Thyroid gland (tissue), 4 donors: ENCODE measurements at regions not wholly inside any gene's neighbourhood (a gene's known extent, or its start where the extent isn't known, plus 50 kb on each side); places are given as distances from the start of the nearest gene placed in this dataset.

Experiments
- DNase-seq, 2 donors: peaks; one replicate each; pipeline ENCODE4 v3.0.0-alpha.2; 2019
- H3K27ac ChIP-seq, 3 donors: fragments of 200-600 bp; sonication (generic); 1 replicate in 2 of 3; 2 replicates in 1 of 3; pipeline ENCODE4 v1.5.1; 2016 to 2019; ENCODE audit warnings: mild to moderate bottlenecking in 1 of 3, moderate library complexity in 1 of 3
- H3K27me3 ChIP-seq: fragments of 200-600 bp; sonication (generic); one replicate; pipeline ENCODE4 v1.5.1; 2019
- H3K36me3 ChIP-seq, 2 donors: fragments of 200-600 bp; sonication (generic); one replicate each; pipeline ENCODE4 v1.5.1; 2016 to 2019
- H3K4me1 ChIP-seq, 2 donors: fragments of 200-600 bp; sonication (generic); one replicate each; pipeline ENCODE4 v1.5.1; 2017 to 2019
- H3K4me3 ChIP-seq, 3 donors: fragments of 200-600 bp; sonication (generic); replicated peaks in 1 of 3; 1 replicate in 2 of 3; 2 replicates in 1 of 3; pipeline ENCODE4 v1.5.1; 2016; ENCODE audit warnings: mild to moderate bottlenecking in 1 of 3
- H3K9me3 ChIP-seq: fragments of 200-600 bp; sonication (generic); one replicate; pipeline ENCODE4 v1.5.1; 2017
- CTCF ChIP-seq, 6 experiments: fragments of 200-600 bp in 3 of 6; fragments of 450-650 bp in 3 of 6; sonication (generic) in 3 of 6; IDR thresholded peaks; one replicate each; pipeline ENCODE4 v1.5.1; 2016 to 2019; ENCODE audit warnings: antibody characterized with exemption in 6 of 6, mild to moderate bottlenecking in 2 of 6, inconsistent platforms in 1 of 6, moderate library complexity in 1 of 6
- POLR2A ChIP-seq, 2 donors: fragments of 450-650 bp; IDR thresholded peaks; one replicate each; pipeline ENCODE4 v1.6.1; 2017; ENCODE audit warnings: antibody characterized with exemption in 2 of 2, mild to moderate bottlenecking in 2 of 2, moderate library complexity in 1 of 2
- WGBS, 2 donors: methylation state at CpG; one replicate each; pipeline ENCODE4 v1.1.5; 2017; 5-methylcytosine and 5-hydroxymethylcytosine counted together
- intact Hi-C: fragments of 100-400 bp; cut with DNase I; formaldehyde crosslinking; loops from one replicate; pipeline ENCODE4 v1.15.1; 2023

- Histone ChIP-seq H3K9me3 (no peaks in the 10 kb centered on the region), H3K4me3 (no peak overlapping the region), H3K4me1 (no peaks in the 10 kb centered on the region), H3K27me3 (no peaks in the 10 kb centered on the region), H3K36me3 (no peaks in the 10 kb centered on the region), H3K27ac (no peak overlapping the region)
- intact Hi-C loops = no loop called here
- TF ChIP-seq POLR2A (IDR thresholded peaks at IDR 0.05) = no peak
- no peak for TF ChIP-seq CTCF (IDR thresholded peaks at IDR 0.05)
- no peak for DNase-seq
- WGBS, 2 donors = 89 to 90% methylated on average over 2 of the region's 2 CpGs
Measured at GRCh38 chr2:144067506-144067905, 452.4 kb downstream of the ZEB2 start.

- no peak overlapping the region for H3K27ac ChIP-seq
- TF ChIP-seq POLR2A (IDR thresholded peaks at IDR 0.05) (no peak), CTCF (IDR thresholded peaks at IDR 0.05) (no peak)
- no peaks in the 10 kb centered on the region for H3K9me3 ChIP-seq
- no peaks in the 10 kb centered on the region for H3K36me3 ChIP-seq
- no peak overlapping the region for H3K4me3 ChIP-seq
- intact Hi-C loops = loop anchor here (2.0 kb wide), 1 partner anchor 31 kb away; no protein-coding TSS in a partner anchor
- no peak for DNase-seq
- WGBS, 2 donors = 55 to 66% methylated on average over 1 of the region's 1 CpG
- H3K27me3 ChIP-seq = no peaks in the 10 kb centered on the region
- no peaks in the 10 kb centered on the region for H3K4me1 ChIP-seq
Measured at GRCh38 chr2:144063602-144064001, 456.3 kb downstream of the ZEB2 start.

- TF ChIP-seq POLR2A (IDR thresholded peaks at IDR 0.05) (no peak), CTCF (IDR thresholded peaks at IDR 0.05) (no peak)
- Histone ChIP-seq H3K9me3 (no peaks in the 10 kb centered on the region), H3K36me3 (no peaks in the 10 kb centered on the region), H3K4me3 (no peak overlapping the region), H3K27me3 (no peaks in the 10 kb centered on the region), H3K4me1 (no peaks in the 10 kb centered on the region), H3K27ac (no peak overlapping the region)
- WGBS, 2 donors = 78 to 96% methylated on average over 1 of the region's 1 CpG
- no peak for DNase-seq
- intact Hi-C loops = no loop called here
Measured at GRCh38 chr2:144054911-144055310, 465.0 kb downstream of the ZEB2 start.

GRCh38 chr2:144052083-144052482 is 467.8 kb downstream of the ZEB2 start:
- Histone ChIP-seq H3K27ac (no peak overlapping the region), H3K9me3 (no peaks in the 10 kb centered on the region), H3K4me3 (no peak overlapping the region), H3K36me3 (no peaks in the 10 kb centered on the region), H3K4me1 (no peaks in the 10 kb centered on the region), H3K27me3 (no peaks in the 10 kb centered on the region)
- WGBS, 2 donors = 93 to 95% methylated on average over 4 of the region's 4 CpGs
- no peak for DNase-seq
- intact Hi-C loops = no loop called here
- no peak for TF ChIP-seq POLR2A (IDR thresholded peaks at IDR 0.05)
- TF ChIP-seq CTCF (IDR thresholded peaks at IDR 0.05) = no peak

- no peak for TF ChIP-seq POLR2A (IDR thresholded peaks at IDR 0.05)
- no peak for TF ChIP-seq CTCF (IDR thresholded peaks at IDR 0.05)
- DNase-seq = no peak
- intact Hi-C loops = no loop called here
- Histone ChIP-seq H3K4me3 (no peak overlapping the region), H3K4me1 (no peaks in the 10 kb centered on the region), H3K27ac (no peak overlapping the region), H3K36me3 (no peaks in the 10 kb centered on the region), H3K27me3 (no peaks in the 10 kb centered on the region), H3K9me3 (no peaks in the 10 kb centered on the region)
- WGBS, 2 donors = 84 to 85% methylated on average over 3 of the region's 3 CpGs
Measured at GRCh38 chr2:144049137-144049536, 470.8 kb downstream of the ZEB2 start.
